DMS53 treated with DMSO at 0.1 percent for 48 hours (cell line): ENCODE measurements at regions not wholly inside any gene's neighbourhood (a gene's known extent, or its start where the extent isn't known, plus 50 kb on each side); places are given as distances from the start of the nearest gene placed in this dataset.
"Not testable (repeated sequence)": the region's sequence is repeated elsewhere in the genome, so short reads cannot be mapped to it uniquely, and the experiment has no call there.

ENCODE experiments used
- DNase-seq: peaks from one replicate; lab custom pipeline; 2025; ENCODE audit not compliant: unreplicated experiment; lab: John Stamatoyannopoulos, UW

DNA sequence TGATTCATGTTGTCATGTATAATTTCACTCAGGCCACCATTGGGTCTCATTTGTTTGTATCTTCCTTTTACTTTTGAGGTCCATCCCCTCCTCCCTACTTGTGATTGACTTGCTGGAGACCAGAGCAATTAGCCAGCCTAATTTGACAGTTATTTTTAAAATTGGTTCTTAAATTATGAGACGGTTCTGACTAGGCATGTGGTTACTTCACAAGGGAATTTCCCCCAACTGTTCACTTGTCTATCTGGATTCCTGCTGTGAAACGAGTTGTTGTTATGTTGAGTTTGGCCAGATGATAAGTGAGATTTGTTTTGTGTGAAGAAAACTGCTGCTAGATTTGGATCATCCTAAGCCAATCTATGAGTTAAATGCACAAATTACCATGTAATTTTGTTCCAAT, 359.1 kb downstream of the BARHL2 start:
- DNase-seq: no peak

DNA sequence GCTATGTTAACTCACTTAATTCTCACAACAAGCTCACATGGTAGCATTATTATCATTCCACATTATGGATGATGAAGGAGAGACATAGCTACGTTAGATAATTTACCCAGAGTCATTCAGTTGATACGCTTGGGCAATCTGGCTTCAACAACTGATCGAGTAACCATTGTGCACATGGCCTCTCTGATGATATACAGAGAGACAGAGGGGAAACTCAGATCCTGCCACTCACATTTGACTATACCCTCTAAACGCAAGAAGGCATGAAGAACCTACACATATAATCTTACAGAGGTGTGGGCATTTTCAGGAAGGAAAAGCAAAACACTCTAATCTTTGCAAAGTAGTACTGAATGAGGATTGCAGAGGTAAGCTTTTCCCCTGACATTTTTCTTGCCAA, 360.1 kb downstream of the BARHL2 start:
- DNase-seq: no peak

DNA sequence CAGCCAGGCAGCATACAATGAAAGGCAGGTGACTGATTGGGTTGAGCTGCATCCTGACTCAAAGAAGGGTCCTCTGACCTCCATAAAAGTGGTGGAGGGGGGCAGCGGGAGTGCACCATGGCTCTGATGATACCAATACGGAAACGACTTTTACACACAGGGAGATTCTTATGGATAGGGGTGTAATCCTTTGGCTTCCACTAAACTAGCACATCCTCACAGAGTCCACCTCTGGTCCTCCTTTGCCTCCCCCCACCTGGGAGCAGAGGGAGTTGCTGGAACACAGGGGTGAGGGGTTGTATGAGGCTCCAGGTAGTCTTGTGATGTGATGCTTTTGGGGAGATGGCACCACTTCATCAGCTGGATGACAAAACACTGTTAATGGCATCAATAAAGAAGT, 361.0 kb downstream of the BARHL2 start:
- no peak for DNase-seq

DNA sequence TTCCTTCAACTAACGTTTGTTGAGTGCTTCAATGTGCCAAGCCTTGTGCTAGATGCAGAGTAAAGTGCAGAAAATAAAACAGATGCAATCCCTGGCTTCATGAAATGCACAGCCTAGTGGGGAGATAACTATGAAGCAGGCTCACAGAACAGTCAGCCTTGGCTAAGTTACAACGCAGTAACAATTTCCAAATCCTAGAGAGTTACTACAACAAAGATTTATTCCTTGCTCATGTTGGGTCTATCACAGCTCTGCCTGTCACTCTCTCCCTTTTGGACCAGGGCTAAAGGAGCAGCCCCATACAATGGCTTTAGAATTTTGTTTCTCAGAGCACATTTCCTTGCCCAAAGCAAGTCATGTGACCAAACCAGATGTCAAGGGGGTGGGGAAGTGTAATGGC, 359.8 kb downstream of the ZNF326 start:
- no peak for DNase-seq

DNA sequence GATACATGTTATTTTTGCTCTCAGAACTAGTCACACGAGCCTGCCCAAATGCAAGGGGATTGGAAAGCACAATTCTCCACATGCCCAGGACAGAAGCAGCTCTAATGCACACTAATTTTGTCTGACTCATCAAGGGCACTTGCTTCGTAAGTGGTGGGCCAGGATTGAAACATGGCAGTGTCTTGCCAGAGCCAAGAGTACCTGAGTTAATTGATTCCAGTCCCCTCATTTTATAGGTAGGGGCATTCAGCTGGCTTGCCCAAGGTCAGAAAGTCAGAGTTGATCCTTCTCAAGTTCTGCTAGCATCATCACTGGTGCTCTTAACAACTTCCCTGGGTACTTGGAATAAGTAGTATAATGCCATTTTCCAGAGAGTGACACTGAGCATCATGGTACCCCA, 356.1 kb downstream of the ZNF326 start:
- no peak for DNase-seq

DNA sequence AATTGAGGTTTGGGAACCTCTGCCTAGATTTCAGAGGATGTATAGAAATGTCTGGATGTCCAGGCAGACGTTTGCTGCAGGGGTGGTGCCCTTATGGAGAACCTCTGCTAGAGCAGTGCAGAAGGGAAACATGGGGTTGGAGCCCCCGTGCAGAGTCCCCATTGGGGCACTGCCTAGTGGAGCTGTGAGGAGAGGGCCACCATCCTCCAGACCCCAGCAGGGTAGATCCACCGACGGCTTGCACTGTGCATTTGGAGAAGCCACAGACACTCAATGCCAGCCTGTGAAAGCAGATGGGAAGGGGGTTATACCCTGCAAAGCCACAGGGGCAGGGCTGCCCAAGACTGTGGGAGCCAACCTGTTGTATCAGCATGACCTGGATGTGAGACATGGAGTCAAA, 354.6 kb downstream of the ZNF326 start:
- DNase-seq: no peak

DNA sequence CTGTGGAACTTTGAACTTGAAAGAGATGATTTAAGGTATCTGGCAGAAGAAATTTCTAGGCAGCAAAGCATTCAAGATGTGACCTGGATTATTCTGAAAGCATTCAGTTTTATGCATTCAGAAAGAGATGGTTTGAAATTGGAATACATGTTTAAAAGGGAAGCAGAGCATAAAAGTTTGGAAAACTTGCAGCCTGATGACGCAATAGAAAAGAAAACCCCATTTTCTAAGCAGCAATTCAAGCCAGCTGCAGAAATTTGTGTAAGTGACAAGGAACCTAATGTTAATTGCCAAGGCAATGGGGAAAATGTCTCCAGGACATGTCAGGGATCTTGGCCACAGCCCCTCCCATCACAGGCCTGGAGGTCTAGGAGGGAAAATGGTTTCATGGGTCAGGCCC, 354.0 kb downstream of the ZNF326 start:
- DNase-seq: no peak

DNA sequence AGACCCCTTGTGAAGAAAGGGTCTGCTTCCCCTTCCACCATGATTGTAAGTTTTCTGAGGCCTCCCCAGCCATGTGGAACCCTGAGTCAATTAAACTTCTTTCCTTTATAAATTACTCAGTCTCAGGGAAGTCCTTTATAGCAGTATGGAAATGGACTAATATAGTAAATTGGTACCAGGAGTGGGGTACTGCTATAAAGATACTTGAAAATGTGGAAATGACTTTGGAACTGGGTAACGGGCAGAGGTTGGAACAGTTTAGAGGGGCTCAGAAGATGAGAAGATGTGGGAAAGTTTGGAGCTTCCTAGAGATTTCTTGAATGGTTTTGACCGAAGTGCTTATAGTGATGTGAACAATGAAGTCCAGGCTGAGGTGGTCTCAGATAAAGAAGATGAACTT, 353.5 kb downstream of the ZNF326 start:
- DNase-seq: not testable (repeated sequence)

DNA sequence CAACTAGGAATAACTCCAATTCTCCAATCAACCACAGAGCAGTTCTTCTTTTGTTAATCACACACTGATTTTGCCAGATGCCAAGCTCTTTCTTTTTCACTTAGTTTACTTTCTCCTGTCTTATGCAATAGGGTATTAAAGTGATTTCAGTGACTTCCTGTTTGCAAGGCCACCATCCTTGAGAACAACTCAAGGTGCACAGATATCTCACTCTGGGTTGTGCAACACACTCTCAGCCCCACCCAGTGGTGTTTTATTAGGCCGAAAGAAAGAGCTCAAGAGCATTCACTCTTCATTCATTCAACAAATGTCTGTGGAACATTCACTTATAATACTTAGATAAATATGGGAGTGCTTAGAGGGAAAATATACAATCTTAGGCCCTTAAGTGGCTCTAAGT, 352.5 kb downstream of the ZNF326 start:
- DNase-seq: no peak

DNA sequence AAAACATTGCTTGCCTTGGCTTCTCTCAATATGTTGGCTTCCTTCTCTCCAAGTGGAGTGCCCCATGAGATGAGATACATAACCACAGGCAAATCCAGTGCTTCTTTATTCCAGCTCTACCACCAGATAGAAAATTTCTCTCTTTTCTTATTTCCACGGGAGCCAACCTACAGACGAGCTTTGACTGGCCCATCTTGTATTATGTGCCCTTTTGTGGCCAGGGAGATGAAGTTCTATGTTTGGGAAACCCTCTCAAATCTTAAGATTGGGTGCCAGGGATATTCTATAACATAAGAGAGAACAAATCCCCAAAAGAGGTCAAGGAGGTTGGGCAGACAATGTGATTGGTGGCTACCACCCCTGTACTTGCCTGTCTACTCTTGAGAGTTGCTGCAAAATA, 351.8 kb downstream of the ZNF326 start:
- DNase-seq: no peak

DNA sequence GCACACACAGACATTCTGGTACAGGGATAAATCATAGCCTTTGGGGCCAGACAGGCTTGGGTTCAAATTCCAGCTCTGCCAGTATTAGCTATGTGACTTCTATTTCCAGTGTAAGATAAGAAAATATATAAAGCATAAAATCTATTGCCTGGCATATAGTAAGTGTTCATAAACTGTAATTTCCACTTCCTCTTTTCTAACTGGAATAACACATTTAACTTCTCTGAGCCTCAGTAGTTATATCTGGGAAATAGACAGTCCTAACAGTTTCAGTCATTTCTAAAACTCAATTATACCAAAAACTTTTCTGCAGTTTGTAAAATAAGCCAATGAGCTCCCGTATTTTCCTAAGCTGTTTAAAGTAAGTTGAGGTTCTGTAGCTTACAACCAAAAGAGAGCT, 351.4 kb downstream of the ZNF326 start:
- DNase-seq: no peak

DNA sequence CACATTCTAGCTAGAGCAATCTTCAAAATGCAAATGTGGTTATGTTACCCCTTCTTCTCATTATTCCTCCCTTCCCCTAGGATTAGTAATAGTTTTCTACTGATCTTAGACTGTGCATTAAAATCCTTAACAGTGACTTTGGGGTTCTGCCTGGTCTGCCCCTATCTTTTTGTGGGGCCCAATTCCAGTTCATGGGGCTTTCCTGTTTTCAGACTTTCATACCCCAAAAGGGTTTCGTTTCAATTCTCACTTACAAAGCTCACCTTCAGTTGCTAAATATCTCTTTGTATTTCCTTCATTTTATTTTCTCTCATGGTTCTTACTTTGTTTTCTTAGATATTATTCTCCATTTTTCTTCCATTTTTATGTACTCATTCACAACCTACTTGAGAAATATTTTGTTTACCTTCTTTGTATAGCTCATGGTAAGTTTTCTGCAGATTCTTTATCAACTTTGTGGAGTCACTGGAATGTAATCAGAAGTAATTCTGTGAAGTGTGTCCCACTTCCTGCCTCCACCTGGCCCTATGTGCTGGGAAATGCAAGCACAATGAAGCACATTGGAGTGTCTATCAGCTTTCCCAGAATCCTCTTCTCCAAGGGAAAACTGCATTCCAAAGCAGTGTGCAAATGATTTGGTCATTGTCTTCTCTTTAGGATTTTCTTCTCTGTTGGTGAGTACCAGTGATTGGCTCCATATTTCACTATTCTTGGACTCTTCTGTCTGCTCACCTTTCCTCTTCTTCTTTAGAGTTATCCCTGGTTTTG, 350.2 kb downstream of the ZNF326 start:
- no peak for DNase-seq

DNA sequence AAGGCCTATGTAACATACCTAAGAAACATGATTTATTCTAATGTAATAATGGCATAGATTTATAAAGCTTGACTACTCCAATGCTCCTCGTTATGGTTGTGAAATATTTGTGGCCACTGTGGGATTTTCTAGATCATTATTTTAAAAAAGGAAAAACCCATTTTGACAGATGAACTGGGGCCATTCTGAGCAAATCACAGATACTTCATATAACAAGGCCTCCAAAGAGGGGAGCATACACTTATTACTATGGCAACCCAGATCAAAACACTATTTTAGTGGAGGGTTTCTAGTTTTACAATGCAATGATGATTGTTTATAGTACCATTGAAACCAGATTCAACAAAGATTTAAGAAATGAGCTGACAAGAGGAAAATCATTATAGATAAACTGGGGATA, 346.6 kb downstream of the ZNF326 start:
- no peak for DNase-seq

DNA sequence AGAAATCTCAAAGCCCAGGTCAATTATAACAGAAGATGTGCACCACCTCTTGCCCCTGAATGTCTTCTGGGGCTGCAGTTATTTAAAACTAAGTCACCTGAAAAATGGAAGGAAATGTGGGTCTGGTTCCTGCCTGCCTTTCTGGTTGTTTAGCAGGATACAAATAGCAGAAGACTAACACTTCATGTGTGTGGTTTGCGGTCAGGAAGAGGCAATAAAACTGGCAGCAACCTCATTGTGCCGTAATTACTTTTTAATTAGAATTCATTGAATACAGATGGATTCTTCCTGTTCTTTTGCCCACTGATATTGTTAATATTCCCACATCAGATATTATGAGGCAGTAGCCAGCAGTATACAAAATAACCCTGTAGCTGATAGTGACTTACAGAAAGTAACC, 345.7 kb downstream of the ZNF326 start:
- peak; percentile 32 for DNase-seq

DNA sequence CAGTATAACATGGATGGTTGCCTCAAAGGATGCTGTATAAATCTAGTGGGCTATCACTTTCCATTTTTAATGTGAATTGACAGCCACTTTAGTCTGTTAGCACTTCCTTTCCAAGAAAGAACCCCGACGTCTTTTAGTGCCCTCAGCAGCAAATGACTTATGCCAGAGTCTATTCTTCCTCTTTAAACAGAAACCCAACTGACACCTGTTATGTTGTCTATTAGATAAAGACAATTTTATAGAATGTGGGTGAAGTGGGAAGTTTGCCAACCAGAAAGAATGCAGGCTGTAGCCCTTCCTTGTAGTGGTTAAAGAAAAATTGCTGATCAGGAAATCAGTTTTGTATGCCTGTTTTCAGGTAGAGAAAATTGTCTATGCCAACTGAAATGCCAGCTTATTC, 344.9 kb downstream of the ZNF326 start:
- DNase-seq: no peak

DNA sequence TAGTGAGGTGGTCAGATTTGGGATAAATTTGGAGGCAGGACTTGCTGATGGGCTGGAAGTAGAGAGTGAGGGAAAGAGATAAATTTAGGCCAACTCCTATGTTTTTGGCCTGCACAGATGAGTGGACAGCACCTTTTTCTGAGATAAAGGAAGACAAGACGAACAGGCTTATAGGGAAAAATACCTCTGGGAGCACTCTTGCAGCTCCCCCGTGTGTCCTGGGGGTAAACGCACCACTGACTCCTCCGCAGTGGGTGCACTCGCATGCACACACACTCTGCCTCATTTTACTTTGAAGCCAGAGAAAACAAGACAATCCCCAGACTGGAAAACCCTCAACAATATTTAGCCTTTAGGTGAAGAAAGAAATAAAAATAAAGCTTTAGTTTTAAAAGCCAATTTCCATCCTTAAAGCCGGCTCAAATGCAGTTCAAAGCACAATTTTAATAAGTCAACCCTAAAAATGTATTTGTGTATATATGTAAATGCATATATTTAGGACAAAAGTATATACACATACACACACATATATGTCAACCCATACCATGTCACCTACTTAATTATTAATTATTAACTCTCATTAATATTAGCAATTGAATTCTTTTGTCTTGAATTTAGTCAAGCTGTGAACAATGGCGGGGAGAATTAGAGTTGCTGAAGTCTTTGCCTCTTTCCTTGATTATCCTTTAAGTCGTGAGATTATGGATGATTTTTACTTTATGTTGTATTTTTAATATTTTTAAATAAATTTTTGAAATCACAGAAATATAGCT, 341.8 kb downstream of the ZNF326 start:
- no peak for DNase-seq

DNA sequence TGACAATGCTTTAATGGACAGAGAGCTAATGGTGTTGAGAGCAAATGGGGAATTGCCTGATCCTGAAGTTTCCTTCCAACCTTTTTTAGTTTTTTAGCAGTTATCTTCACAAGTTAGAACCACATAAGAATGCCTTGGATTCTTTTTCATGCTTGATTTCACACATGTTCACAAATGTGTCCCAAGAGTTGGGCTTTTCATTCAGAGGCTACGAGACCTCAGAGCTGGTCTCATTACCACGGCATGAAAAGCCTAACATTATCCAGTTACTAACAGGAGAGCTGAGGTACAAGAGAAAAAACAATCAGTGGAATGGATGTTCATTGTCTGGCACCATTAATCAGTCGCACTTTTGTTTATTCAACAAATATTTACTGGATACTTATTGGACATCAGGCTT, 340.6 kb downstream of the ZNF326 start:
- no peak for DNase-seq

DNA sequence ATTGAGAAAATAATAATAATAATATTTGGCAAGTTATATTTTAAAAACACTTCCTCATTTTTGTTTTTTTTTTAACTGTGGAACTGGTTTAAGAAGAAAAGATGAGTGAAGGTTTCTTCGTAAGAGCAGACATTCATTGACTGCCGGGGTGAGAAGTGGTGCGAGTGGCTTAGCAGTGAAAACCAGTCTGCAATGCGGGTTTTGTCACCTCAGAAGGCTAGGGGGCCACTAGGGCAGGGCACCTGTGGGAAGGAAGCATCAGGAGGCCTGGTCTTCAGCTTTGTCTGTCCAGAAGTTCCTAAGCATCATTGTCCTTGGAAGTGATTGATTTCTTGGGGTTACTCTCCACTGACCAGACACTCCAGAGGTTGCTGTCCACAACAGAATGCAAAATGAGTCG, 339.2 kb downstream of the ZNF326 start:
- no peak for DNase-seq

DNA sequence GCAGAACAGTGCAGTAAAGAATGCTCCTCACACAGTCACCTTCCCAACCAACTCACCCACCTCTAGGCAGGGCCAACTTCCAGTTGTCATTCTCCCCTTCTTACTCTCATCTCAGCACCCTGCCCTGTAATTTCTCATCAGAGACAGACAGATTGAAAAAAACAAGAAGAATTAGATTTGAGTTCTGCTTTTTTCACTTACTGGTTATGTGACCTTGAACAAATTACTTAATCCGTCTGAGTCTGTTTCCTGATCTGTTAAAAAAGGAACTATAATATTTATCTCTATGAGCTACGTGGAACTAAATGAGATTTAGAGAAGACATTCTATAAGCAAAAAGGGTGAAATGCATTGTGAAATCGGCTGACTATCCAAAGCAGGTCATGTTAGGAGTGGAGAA, 330.3 kb downstream of the ZNF326 start:
- DNase-seq: no peak

DNA sequence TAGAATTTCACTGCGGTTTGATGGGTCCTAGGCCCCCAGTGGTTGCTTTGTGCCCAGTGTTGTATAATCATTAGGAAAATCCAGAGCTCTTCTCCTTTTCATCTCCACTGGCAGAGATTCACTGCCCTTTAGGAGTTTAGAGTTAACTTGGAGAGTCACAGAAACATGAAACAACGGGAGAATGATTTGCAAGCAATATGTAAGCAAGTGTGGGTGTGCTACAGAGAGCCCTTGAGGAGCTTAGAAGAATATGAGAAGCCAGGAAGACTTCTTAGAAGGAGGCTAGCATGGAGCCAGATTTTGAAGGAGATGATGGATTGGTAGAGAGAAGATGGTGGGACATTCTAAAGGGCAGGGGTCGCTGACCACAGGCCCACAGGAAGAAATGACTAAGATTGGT, 327.3 kb downstream of the ZNF326 start:
- DNase-seq: no peak

DNA sequence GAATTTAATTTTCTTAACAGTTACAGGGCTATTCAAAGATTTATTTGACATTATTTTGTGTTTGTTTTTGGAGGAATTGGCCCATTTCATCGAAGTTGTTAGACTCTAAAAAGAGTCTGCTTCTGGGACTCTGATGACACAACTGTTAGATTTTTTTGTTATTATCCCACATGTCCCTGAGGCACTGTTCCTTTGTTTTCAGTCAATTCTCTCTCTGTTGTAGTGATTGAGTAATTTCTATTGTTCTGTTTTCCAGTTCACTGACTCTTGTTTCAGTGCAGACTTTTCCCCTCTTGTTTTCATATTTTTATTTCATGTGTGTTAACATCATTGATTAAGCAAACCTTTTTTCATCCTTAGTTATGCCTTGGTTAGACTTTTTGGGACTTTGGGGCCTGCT, 325.0 kb downstream of the ZNF326 start:
- DNase-seq: no peak

DNA sequence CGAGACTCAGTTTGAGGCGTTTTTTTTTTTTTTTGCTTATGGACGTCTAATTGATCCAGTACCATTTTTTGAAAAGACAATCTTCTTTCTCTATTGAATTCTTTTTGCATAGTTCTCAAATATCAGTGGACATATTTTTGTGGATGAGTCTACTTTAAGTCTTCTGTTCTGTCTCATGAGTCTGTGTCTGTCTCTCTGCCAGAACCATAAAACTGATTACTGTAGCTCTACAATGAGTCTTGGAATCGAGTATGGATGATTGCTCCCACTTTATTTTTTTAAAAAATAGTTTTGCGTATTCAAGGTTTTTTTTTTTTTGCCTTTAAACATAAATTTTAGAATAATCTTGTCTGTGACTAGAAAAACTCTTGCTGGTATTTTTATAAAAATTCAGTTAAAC, 323.5 kb downstream of the ZNF326 start:
- DNase-seq: no peak

DNA sequence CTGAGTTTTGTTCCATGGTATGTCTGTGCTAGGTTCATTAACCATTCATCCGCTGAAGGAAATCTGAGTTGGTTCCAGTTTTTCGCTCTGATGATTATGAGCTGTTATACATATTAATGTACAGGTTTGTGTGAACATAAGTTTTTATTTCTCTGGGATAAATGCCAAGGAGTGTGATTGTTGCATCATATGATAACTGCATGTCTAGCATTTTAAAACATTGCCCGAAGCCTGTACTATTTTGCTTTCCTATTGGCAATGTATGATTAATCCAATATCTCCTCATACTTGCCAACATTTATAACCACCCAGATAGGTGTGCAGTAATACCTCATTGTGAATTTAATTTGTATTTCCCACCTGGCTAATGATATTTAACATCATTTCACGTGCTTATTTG, 322.7 kb downstream of the ZNF326 start:
- no peak for DNase-seq
